GM18873 (cell line): ENCODE measurements at regions not wholly inside any gene's neighbourhood (a gene's known extent, or its start where the extent isn't known, plus 50 kb on each side); places are given as distances from the start of the nearest gene placed in this dataset.

Experiments
- ATAC-seq: cut with Tn5 transposase; IDR thresholded peaks from one replicate; pipeline ENCODE4 v1.9.1; 2021; ENCODE audit warnings: mild to moderate bottlenecking, moderate library complexity, moderate number of reproducible peaks; ENCODE audit not compliant: unreplicated experiment, low FRiP score

DNA sequence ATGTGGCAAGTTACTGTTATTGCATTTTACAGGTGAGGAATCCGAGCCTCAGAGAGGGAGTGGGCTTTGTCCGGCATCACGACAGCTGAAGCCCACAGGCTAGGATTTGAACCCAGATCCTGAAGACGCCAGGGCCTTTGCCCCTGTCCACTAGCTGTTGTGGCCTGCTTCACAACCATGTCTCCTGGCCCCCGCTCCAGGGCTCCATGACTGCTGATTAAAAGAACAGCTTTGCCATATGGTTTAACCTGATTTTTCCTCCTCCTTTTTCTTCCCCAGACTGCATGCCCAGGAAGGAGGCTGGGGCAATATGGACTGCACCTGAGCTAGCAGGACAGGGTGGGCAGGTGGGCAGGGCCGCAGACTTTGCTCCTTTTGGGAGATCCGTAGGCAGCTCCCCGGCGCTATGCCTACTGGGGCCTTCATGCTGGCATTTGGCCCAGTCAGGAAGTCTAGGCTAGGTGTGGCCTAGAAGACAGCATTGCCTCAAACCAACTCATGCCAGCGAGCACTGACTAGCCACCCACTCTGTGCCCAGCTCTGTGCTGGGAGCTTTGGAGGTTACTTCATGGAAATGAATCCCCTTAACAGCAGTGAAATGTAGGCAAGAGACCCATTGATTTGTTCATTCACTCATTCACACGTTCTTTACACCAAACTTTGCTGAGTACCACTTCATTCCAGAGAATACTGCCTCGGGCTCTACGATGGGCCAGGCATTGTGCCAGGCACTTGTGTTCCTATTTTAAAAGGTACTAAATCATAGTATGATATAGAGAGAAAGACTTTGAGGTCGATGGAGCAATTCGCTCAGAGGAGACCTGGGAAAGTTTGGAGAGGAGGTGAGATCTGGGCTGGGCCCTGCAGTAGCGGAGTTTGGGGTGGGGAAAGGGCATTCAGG, 94.3 kb upstream of the CPEB4 start:
- ATAC-seq = no peak

DNA sequence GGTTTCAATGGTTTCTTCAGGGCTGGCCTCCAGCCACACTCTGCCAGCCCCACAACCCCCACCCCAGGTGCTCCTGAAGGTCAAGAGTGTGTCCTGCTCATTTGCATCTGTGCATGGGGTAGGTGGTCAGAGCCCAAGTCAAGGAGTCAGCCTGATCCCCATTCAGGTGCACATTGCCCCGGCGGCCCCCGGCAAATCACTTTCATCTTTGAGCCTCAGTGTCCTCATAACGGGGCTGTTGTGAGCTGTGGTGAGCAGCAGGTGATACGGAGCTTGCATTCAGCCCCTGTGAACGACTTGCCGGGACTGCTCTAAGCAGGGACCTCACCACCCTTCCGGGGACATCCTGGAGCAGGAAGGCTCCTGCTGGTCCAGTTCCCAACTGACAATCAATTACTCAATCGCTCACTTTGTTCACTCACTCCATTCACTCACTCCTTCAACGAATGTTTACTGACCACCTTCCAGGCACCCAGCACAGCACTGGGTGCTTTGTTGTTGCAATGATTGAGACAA, 93.2 kb upstream of the CPEB4 start:
- no peak for ATAC-seq

DNA sequence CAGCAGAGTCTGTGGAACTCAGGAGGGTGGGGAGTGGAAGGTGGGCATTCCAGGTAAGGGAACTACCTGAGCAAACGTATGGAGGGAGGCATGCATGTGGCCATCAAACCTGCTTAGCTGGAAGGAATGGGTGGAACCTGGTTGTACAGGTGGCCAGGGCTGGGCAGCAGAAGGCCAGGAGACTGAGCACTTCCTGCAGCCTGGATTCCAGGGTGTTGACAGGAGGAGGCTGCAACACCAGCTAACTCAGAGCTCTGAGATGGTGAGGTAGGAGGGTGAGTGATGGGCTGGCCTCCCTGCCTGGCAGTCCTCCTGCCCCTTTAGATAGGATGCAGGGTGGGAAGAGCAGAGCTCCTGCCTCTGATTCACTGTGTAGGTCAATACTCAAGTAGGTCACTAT, 92.5 kb upstream of the CPEB4 start:
- ATAC-seq = no peak

DNA sequence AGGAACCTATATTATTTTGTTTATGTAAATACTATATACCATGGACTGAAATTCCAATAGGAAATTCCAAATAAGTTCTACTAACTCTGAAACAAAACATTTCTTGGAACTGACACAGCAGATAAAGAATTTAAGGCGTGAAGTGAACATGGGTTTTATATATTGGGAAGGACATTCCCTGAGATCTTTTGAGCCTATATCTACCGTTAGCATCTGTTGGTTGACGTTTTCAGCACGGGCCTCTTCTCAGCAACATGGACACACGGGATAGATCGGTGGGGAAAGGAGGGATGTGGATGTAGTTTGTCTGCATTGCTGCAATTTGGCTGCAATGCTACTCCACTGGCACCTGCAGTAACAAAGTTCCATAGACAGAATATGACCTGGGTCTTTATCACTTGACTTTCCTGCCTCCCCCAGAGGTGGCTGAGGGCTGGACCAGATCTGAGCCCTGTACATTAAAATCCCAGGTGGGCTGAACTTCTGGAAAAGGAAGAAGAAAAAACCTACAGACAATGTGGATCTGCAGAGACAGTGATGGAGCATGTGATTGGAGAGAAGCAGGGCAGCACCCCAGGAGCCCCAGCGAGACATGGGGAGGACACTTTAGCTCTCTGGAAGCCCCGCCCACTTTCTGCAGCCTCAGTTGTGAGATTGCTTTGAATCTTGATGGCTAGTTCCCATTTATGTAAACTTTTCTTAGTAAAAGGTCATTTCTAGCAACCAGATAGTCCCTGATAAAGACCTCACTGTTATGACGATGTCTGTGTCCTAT, 91.2 kb upstream of the CPEB4 start:
- ATAC-seq = no peak

DNA sequence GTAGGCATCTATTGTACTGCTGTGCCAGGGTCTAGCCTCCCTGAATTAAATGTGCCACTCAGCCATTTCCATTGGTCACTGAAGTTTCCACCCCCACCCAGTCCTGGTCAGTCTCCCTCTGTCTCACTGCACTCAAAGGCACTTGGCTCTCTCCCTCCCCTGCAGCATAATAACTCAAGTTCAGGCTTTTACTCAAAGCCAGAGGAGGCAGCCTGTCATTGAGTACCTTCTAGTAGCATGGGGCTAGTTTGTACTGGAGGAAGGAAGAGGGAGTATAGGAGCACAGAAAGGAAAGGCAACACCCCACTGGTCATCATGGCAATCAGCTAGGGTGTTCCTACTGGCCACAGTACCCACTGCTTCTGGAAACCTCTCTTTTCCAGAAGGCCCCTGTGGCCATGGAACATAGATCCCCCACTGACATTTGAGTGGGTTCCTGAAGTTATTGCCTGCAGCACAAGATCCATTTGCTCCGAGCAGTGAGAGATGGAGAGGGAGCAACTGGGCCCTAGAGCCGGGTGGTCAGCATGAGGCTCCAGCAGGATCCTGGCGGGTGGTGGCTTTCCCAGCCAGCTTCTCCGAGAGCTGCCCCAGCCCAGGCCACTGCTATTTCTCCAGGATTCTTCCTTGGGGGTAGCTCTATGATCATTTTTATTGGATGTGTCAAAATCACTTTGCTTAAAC, 89.9 kb upstream of the CPEB4 start:
- ATAC-seq = no peak

DNA sequence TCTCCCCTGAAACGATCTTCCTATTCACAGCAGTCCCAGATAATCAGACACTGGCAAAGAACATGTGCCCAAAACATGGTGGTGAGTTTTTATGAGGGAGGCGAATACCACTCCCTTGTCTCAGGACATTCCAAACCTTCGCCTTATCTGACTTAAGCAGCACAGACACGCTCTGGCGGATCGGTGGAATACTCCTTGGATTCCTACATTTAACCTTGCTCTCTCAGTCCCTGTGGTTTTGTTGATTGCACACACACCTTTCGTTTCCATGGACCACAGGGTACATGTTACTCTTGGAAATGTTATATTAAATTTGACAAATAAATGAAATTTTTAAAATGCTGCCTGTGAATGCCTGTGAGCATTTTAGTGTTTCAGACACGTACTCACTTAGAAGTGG, 87.8 kb upstream of the CPEB4 start:
- no peak for ATAC-seq

DNA sequence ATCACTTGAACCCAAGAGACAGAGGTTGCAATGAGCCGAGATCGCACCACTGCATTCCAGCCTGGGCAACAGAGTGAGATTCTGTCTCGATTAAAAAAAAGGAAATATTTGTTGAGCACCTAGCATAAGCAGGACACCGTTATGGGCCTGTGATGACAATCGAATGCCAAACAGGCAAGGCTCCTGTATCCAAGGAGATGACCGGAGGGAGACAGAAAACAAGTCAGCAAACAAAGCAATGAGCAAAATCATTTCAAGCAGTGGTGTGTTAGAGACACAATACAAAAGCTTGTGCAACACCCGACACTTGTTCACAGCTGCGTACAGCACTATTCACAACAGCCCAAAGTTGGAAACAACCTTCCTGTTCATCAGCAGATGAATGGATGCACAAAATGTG, 87.1 kb upstream of the CPEB4 start:
- ATAC-seq = no peak

DNA sequence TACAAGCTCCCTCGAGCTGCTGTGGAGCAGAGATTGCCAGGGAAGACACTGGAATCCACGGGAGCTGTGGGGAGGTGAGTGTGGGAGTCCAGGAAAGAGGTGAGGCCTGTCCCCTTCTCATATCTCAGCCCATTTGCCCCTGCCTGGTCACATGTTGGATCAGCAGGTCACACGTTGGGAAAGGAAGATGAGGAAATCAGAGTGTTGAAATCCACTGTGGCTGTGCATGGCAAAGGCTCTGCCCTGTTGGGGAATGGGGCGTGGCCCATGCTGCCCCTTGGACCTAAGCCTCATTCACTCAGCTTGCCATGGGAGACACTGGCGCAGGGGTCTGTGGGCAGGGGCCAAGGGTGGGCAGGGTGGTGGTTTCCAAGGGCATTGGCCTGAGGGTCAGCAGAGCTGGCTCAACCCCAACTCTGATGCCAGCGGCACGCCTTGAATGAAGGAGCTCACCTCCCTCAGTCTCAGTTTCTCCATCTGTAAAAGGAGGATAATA, 85.4 kb upstream of the CPEB4 start:
- no peak for ATAC-seq

DNA sequence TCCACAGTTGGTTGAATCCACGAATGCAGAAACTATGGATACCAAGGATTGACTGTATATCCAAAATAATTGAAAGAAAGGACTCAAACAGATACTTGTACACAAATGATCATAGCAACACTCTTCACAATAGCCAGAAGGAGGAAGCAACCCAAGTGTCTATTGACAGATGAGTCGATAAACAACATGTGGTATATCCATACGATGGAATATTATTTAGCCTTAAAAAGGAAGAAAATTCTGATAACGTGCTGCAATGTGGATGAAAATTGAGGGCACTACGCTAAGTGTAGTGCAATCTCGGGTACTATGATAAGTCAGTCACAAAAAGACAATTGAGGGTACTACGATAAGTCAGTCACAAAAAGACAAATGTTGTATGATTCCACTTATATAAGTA, 83.6 kb upstream of the CPEB4 start:
- ATAC-seq = no peak

DNA sequence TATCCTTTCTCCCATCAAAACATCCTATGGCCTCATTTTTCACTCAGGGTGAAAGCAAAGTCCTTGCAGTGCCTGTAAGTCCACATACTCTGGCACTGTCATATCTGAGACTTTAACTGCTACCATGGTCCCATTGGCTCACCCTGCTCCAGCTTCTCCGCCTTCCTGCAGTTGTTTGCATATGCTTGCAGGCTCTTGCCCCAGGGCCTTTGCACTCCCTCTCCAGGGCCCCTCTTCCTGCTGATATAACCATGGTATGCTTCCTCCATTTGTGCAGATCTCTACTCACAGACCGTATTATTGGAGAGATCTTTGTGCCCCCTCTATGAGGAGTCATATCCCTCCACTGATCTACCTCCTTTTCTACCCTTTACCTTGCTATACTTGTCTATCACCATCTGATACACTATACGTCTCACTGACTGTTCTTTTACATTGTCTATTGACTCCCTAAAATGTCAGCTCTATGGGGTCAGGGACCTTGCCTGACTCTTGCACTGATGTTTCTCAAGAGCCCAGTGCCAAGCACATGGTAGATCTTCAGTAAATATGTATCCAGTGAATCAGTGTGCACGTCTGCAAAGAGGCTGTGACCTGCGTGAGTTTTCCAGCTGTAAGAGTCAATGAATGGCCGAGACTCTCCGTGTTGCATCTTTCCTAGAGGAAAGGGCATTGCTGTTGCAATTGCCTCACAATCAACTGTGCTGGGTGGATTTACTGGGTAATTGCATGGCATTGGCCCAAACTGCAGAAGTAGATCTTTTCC, 81.7 kb upstream of the CPEB4 start:
- ATAC-seq = no peak

DNA sequence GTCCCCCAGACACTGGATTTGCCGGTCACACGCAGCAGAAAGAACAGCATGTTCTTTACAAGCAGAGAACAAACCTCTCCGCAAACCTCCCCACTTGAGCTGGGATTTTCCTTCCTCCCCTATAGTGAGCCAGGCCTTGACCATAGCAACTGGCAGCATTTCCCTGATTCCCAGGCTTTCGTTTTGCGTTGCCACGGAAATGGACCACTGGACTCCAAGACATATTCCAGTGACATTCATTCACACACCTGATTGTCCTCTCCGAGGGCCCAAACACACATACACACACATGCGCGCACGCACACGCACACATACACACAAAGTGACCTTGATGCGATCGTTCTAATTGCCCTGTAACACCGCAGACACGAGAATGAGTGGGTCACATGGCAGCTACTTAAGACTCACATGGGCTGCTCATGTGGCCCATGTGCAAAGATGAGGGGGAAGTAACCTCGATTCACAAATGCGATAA, 80.9 kb upstream of the CPEB4 start:
- ATAC-seq = no peak

DNA sequence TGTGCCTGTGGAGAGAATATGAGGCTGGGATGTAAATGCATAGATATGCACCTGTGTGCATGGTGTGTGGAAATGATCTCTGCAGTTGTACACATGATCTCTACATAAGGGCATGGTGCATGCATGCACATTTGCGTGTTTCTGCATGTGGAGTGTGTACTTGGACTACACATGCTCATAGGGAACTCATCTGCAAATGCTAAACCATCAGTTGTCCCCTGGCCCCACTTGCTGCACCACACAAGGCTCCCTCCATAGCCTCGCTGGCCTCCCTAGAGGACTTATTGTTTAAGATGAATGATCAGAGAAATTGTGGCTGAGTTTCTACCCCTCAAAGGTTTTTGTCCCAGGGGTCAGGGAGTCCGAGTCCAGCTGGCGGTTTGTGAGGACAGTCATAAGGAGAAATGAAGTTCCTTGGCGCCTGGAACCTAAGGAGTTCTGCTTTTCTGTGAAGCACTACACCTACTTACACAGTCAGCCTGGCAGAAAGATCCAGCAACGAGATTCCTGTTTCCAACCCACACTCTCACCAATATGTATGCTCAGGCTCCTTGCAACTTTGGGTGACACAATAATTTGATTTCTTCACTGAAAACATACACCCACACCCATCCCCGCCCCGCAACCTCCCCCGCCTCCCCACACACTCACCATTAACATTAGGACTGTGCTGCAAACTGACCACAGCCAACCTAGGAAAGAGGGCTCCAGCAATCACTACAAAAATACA, 79.9 kb upstream of the CPEB4 start:
- ATAC-seq = no peak

DNA sequence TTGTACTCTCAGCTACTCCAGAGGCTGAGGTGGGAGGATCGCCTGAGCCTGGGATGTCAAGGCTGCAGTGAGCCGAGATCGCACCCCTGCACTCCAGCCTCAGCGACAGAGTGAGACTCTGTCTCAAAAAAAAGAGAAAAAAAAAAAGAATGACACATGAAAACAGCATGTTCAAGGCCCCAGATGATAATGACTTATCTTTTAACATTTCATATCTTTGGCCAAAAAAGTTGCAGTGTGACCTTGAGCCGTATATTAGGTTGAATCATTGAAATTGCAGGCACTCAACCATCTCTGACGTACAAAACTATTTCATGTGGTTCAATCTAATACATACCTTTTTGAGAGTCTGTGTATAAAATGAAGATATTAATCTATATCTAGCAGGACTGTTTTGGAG, 79.1 kb upstream of the CPEB4 start:
- ATAC-seq = no peak

DNA sequence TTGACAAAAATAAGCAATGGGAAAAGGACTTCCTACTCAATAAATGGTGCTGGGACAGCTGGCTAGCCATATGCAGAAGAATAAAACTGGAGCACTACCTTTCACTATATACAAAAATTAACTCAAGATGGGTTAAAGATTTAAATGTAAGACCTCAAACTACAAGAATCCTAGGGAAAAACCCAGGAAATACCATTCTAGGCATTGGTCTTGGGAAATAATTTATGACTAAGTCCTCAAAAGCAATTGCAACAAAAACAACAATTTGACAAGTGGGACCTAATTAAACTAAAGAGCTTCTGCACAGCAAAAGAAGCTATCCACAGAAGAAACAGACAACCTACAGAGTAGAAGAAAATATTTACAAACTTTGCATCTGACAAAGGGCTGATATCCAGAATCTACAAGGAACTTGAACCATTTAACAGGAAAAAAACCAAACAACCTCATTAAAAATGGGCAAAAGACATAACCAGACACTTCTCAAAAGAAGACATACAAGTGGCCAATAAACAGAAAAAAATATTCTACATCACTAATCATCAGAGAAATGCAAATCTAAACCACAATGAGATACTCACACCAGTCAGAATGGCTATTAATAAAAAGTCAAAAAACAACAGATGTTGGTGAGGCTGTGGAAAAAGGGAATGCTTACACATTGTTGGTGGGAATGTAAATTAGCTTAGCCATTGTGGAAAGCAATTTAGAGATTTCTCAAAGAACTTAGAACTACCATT, 75.2 kb upstream of the CPEB4 start:
- ATAC-seq = no peak

DNA sequence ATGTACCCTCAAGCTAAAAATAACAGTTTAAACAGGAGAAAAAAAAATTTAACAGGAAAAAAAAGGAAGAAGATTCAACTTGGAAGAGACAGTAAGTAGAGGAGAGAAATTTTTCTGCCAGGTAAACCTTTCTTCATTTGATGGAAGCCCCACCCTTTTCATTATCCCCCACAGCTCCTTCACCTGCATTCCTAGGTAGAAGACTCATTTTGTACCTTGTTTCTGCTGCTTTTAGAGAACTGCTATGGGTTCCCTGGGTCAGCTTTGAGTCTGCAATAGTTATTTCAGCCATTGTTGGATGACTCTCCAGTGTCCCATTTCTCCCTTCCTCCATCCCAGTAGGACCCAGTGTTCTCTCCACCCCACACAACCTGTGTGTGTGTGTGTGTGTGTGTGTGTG, 74.1 kb upstream of the CPEB4 start:
- no peak for ATAC-seq

DNA sequence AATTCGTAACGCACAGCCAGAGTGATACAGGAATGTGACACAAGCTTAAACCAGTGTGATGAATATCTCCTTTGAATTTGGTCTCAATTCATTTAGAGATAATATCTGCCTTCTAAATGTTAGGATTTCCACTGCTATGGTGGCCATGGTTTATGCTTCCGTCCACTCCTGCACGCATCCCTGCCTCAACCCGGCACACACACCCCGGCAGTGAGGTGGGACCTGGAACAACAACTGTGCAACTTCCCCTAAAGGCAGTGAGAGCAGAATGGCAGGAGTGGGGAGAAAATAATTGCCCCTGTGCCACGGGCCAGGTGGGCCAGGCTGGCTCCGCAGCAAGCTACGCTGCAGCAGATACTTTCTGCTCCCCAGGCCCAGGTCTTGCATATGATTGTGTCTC, 72.6 kb upstream of the CPEB4 start:
- no peak for ATAC-seq

DNA sequence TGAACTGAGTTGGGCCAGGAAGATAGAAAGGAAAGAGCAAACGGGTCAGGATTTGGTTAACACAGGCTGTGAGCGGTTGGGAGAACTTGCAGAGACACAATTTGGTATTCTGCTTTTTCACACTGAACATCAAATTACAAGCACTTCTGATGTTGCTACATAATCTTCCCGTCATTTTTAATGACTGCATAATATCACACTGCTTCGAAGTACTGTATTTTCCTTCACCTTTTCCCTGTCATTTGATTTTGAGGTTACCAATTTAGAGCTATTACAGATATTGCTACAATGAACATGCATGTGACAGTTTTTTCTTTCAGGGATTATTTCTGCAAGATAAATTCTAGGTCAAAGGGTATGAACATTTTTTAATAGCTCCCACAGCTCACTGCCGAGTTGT, 71.4 kb upstream of the CPEB4 start:
- ATAC-seq = no peak

DNA sequence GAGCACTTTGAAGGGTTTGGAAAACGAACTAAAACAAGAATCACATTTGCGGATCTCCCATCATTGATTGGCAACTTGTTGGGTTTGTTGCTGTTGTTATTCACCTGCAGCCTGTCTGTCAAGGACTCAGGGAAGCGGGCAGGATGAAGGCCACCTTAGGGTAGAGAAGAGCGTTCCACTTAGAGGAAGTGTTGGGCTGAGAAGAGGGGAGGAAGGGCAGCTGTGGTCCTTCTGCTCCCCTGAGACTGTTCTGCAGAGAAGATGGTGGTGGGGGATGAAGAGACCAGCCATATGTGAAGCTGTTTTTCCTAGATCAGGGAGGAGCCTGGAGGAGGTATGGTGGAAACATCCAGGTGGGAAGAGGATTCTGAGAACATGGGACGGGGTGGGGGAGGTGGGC, 70.6 kb upstream of the CPEB4 start:
- no peak for ATAC-seq

DNA sequence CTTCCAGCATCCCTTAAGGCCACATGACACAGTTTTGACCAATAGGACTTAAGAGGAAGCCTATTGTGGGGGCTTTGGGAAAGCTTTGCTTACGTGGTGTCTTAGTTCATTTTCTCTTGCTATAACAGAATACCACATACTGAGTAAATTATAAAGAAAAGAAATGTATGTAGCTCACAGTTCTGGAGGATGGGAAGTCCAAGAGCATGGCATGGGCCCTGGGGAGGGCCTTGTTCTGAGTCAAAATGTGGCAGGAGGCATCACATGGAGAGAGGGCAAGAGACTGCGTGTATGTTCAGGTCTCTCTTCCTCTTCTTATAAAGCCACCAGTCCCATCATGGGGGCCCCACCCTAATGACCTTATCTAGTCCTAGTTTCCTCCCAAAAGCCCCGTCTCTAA, 68.6 kb upstream of the CPEB4 start:
- ATAC-seq = no peak
